NCI-H526 (cell line): ENCODE measurements at regions not wholly inside any gene's neighbourhood (a gene's known extent, or its start where the extent isn't known, plus 50 kb on each side); places are given as distances from the start of the nearest gene placed in this dataset.
"Not testable (repeated sequence)": the region's sequence is repeated elsewhere in the genome, so short reads cannot be mapped to it uniquely, and the experiment has no call there.

Source experiments
- DNase-seq, 2 experiments: peaks; one replicate each; lab custom pipeline; 2025; lab: John Stamatoyannopoulos, UW

GRCh38 chrX:102784550-102784949 lies 64.0 kb downstream of the GPRASP3 start:
- no peak for DNase-seq

- DNase-seq, result no peak
Observed at GRCh38 chrX:102787283-102787682, 66.7 kb downstream of the GPRASP3 start.

GRCh38 chrX:102808336-102808735 lies 87.8 kb downstream of the GPRASP3 start:
- no peak for DNase-seq

GRCh38 chrX:102818269-102818668 lies 97.7 kb downstream of the GPRASP3 start:
- not testable (repeated sequence) for DNase-seq

- no peak for DNase-seq
Observed at GRCh38 chrX:102832661-102833060, 104.4 kb upstream of the RAB40AL start.

GRCh38 chrX:102833136-102833535 lies 103.9 kb upstream of the RAB40AL start:
- no peak for DNase-seq

- peak in 1 of 2 experiments; percentile 24 for DNase-seq
Observed at GRCh38 chrX:102835504-102836146, 101.4 kb upstream of the RAB40AL start.

- no peak for DNase-seq
Observed at GRCh38 chrX:102837847-102838246, 99.2 kb upstream of the RAB40AL start.

GRCh38 chrX:102840871-102841705 lies 96.0 kb upstream of the RAB40AL start:
- peak in 1 of 2 experiments; percentile 17 for DNase-seq

GRCh38 chrX:102841706-102842003 lies 95.4 kb upstream of the RAB40AL start:
- DNase-seq, result no peak

- DNase-seq, result no peak
Observed at GRCh38 chrX:102845020-102845419, 92.1 kb upstream of the RAB40AL start.

- DNase-seq, result no peak
Observed at GRCh38 chrX:102846544-102847236, 90.4 kb upstream of the RAB40AL start.

- DNase-seq, result no peak
Observed at GRCh38 chrX:102847362-102847761, 89.7 kb upstream of the RAB40AL start.

GRCh38 chrX:102849396-102849795 lies 87.7 kb upstream of the RAB40AL start:
- DNase-seq, result no peak

GRCh38 chrX:102858826-102859549 lies 78.1 kb upstream of the RAB40AL start:
- DNase-seq, result peak in 1 of 2 experiments; percentile 2

GRCh38 chrX:102859550-102859871 lies 77.6 kb upstream of the RAB40AL start:
- DNase-seq, result no peak

- no peak for DNase-seq
Observed at GRCh38 chrX:102860235-102860634, 76.8 kb upstream of the RAB40AL start.

GRCh38 chrX:102863735-102864134 lies 73.3 kb upstream of the RAB40AL start:
- DNase-seq, result peak; percentile 18 to 85

- DNase-seq, result no peak
Observed at GRCh38 chrX:102866981-102867656, 70.0 kb upstream of the RAB40AL start.

- DNase-seq, result no peak
Observed at GRCh38 chrX:102883491-102883890, 53.6 kb upstream of the RAB40AL start.
